SK-N-SH (cell line): ENCODE measurements at regions not wholly inside any gene's neighbourhood (a gene's known extent, or its start where the extent isn't known, plus 50 kb on each side); places are given as distances from the start of the nearest gene placed in this dataset.

ENCODE experiments used
- CTCF ChIA-PET: fragments of 300-600, 350-600 bp; formaldehyde crosslinking; extraction: SDS; loops from one replicate; lab custom pipeline; 2021; lab: Yijun Ruan, JAX
- POLR2A ChIA-PET: fragments of 350-600 bp; sonication (Branson Sonifier 250); formaldehyde crosslinking; extraction: SDS; loops from one replicate; lab custom pipeline; 2020; ENCODE audit warnings: antibody characterized with exemption, inconsistent platforms; lab: Yijun Ruan, JAX
- DNase-seq: peaks from one replicate; pipeline ENCODE4 v3.0.0; 2012
- H2AFZ ChIP-seq: fragments of 200-600 bp; sonication (generic); 2 replicates; pipeline ENCODE4 v1.8.1; 2016; ENCODE audit warnings: antibody characterized with exemption, mild to moderate bottlenecking, low read depth
- H3F3A ChIP-seq: fragments of 200-600 bp; sonication (generic); replicated peaks from 2 replicates; pipeline ENCODE3; 2016; ENCODE audit warnings: antibody characterized with exemption, mild to moderate bottlenecking; ENCODE audit not compliant: insufficient read depth
- H3K27ac ChIP-seq, 2 experiments: fragments of 200-500 bp in 1 of 2; fragments of 200-600 bp in 1 of 2; sonication (Bioruptor generic) in 1 of 2; sonication (generic), shearing (Covaris generic) in 1 of 2; 2 replicates each; pipeline versions ENCODE4 v1.5.1 to v1.6.1; 2014 to 2016; ENCODE audit warnings: low read depth in 2 of 2, inconsistent platforms in 1 of 2, low read length in 1 of 2, mild to moderate bottlenecking in 1 of 2, mixed read lengths in 1 of 2
- H3K27me3 ChIP-seq: fragments of 200-600 bp; sonication (generic), shearing (Covaris generic); 2 replicates; pipeline ENCODE4 v1.6.1; 2016; ENCODE audit warnings: mixed run types; ENCODE audit not compliant: insufficient read depth
- H3K36me3 ChIP-seq, 2 experiments: fragments of 200-500 bp in 1 of 2; fragments of 200-600 bp in 1 of 2; sonication (Bioruptor generic) in 1 of 2; sonication (generic) in 1 of 2; replicated peaks in 1 of 2; 2 replicates each; pipeline versions ENCODE3 to v1.5.1; 2014 to 2016; ENCODE audit warnings: low read length in 1 of 2, mild to moderate bottlenecking in 1 of 2; ENCODE audit not compliant: insufficient read depth in 2 of 2, control insufficient read depth in 1 of 2
- H3K4me1 ChIP-seq, 2 experiments: fragments of 200-500 bp in 1 of 2; fragments of 200-600 bp in 1 of 2; sonication (Bioruptor generic) in 1 of 2; sonication (generic), shearing (Covaris generic) in 1 of 2; 2 replicates each; pipeline versions ENCODE4 v1.5.1 to v1.6.1; 2014 to 2016; ENCODE audit warnings: low read depth in 1 of 2, low read length in 1 of 2, mixed run types in 1 of 2; ENCODE audit not compliant: insufficient read depth in 2 of 2, control insufficient read depth in 1 of 2
- H3K4me2 ChIP-seq: fragments of 200-600 bp; sonication (generic), shearing (Covaris generic); 2 replicates; pipeline ENCODE4 v1.6.1; 2017; ENCODE audit warnings: mixed run types
- H3K4me3 ChIP-seq, 2 experiments: fragments of 200-500 bp in 1 of 2; fragments of 200-600 bp in 1 of 2; sonication (Bioruptor generic) in 1 of 2; sonication (generic), shearing (Covaris generic) in 1 of 2; 2 replicates each; pipeline versions ENCODE4 v1.5.1 to v1.8.1; 2014 to 2016; ENCODE audit warnings: low read depth in 2 of 2, inconsistent platforms in 1 of 2, low read length in 1 of 2, mild to moderate bottlenecking in 1 of 2, mixed read lengths in 1 of 2, moderate library complexity in 1 of 2
- H3K79me2 ChIP-seq: fragments of 200-600 bp; sonication (generic); 2 replicates; pipeline ENCODE4 v1.8.1; 2017; ENCODE audit warnings: mild to moderate bottlenecking; ENCODE audit not compliant: insufficient read depth
- H3K9ac ChIP-seq: fragments of 200-600 bp; sonication (generic); 2 replicates; pipeline ENCODE4 v1.6.1; 2017; ENCODE audit warnings: mixed run types
- H3K9me2 ChIP-seq: fragments of 200-600 bp; sonication (generic); 2 replicates; pipeline ENCODE4 v1.6.1; 2017; ENCODE audit warnings: mixed run types
- H3K9me3 ChIP-seq: fragments of 200-600 bp; sonication (generic); 2 replicates; pipeline ENCODE4 v1.6.1; 2017; ENCODE audit warnings: mixed run types, mild to moderate bottlenecking, moderate library complexity
- H4K20me1 ChIP-seq: fragments of 200-600 bp; sonication (generic); 2 replicates; pipeline ENCODE4 v1.6.1; 2017; ENCODE audit warnings: mild to moderate bottlenecking, mixed run types; ENCODE audit not compliant: insufficient read depth
- CTCF ChIP-seq: fragments of 200-600 bp; sonication (generic); IDR thresholded peaks from 2 replicates; pipeline ENCODE4 v1.6.1; 2017; ENCODE audit warnings: antibody characterized with exemption, mild to moderate bottlenecking, moderate library complexity
- ELF1 ChIP-seq: IDR thresholded peaks from 2 replicates; pipeline ENCODE4 v1.4.0; 2012
- EZH2phosphoT487 ChIP-seq: fragments of 200-600 bp; sonication (generic); IDR thresholded peaks from 2 replicates; pipeline ENCODE4 v1.6.1; 2017; ENCODE audit warnings: low read depth, mixed run types, mild to moderate bottlenecking, antibody characterized with exemption, moderate library complexity, borderline replicate concordance
- FOXJ3 ChIP-seq: sonication (generic); formaldehyde crosslinking; IDR thresholded peaks from 2 replicates; pipeline ENCODE4 v1.5.1; 2020; ENCODE audit warnings: mild to moderate bottlenecking, missing genetic modification reagents
- FOXM1 ChIP-seq: IDR thresholded peaks from 2 replicates; pipeline ENCODE4 v1.4.0; 2012; ENCODE audit warnings: low read depth, mild to moderate bottlenecking
- IRF3 ChIP-seq: fragments of 150-350 bp; IDR thresholded peaks from 2 replicates; pipeline ENCODE4 v1.6.1; 2016; ENCODE audit warnings: mild to moderate bottlenecking, low read depth, low read length
- JUND ChIP-seq: IDR thresholded peaks from 2 replicates; pipeline ENCODE4 v1.4.0; 2012
- MEF2A ChIP-seq: IDR thresholded peaks from 2 replicates; pipeline ENCODE4 v1.4.0; 2012; ENCODE audit warnings: low read depth, borderline replicate concordance
- NRF1 ChIP-seq: IDR thresholded peaks from 2 replicates; pipeline ENCODE4 v1.6.1; 2012; ENCODE audit warnings: low read depth, mild to moderate bottlenecking, low read length
- RAD21 ChIP-seq: IDR thresholded peaks from 2 replicates; pipeline ENCODE4 v1.6.1; 2012; ENCODE audit warnings: mild to moderate bottlenecking, low read length
- REST ChIP-seq: IDR thresholded peaks from 2 replicates; pipeline ENCODE4 v1.6.1; 2012; ENCODE audit warnings: mild to moderate bottlenecking, low read depth, low read length, moderate library complexity
- SMC3 ChIP-seq: IDR thresholded peaks from 2 replicates; pipeline ENCODE4 v1.6.1; 2012; ENCODE audit warnings: low read depth, low read length, improper control_type of control experiment
- whole genome bisulfite sequencing: methylation state at CpG from one replicate; pipeline ENCODE4 v1.1.6; 2017; ENCODE audit warnings: low lambda C conversion rate; 5-methylcytosine and 5-hydroxymethylcytosine counted together
- TF ChIP-seq, protein P1 (sequence below): fragments of 150-350 bp; IDR thresholded peaks from 2 replicates; pipeline ENCODE4 v1.6.1; 2017; ENCODE audit warnings: antibody characterized with exemption, low read length, low read depth, borderline replicate concordance
- TF ChIP-seq, protein P2 (sequence below): IDR thresholded peaks from 2 replicates; pipeline ENCODE4 v1.4.0; 2012; ENCODE audit warnings: low read depth, borderline replicate concordance
- TF ChIP-seq, protein P3 (sequence below): IDR thresholded peaks from 2 replicates; pipeline ENCODE4 v1.4.0; 2012; ENCODE audit warnings: low read depth, borderline replicate concordance

DNA sequence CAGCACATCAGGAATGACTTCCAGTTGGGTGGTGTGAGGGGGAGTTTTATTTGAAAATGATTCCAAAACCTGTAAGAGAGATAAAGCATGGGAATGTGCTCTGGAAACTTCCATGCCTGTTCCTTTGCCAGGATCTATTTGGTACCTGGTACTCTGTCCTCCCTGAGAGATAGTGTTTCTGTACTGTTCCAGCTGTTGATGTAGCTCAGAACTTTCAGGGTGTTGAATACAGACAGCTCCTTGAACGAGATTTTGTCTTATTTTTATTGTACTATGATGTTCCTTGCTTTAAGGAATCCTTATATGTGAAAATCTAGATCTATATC lies 148.7 kb upstream of the RIPOR2 start:
- Histone ChIP-seq H3K79me2 (no peaks in the 10 kb centered on the region), H3K4me1 (peaks cover 0 to 17% of the 10 kb centered on the region in 2 experiments; a peak in 2 of 4 replicates), H3K4me2 (no peak overlapping the region), H4K20me1 (no peaks in the 10 kb centered on the region), H3F3A (no peaks in the 10 kb centered on the region), H2AFZ (no peak overlapping the region), H3K4me3 (no peak overlapping the region), H3K27me3 (no peaks in the 10 kb centered on the region), H3K9me2 (no peaks in the 10 kb centered on the region), H3K9ac (no peak overlapping the region), H3K9me3 (no peaks in the 10 kb centered on the region), H3K36me3 (peaks cover 0 to 15% of the 10 kb centered on the region in 2 experiments), H3K27ac (no peak overlapping the region)
- WGBS: 65% methylated on average over 1 of the region's 1 CpG
- no peak for TF ChIP-seq NRF1
- ChIA-PET POLR2A (no interaction called here), CTCF (no interaction called here)
- DNase-seq: no peak

GRCh38 chr6:25085756-25086155 lies 150.0 kb upstream of the RIPOR2 start:
- peaks cover 0 to 15% of the 10 kb centered on the region in 2 experiments for H3K36me3 ChIP-seq
- no peaks in the 10 kb centered on the region for H3K27me3 ChIP-seq
- H4K20me1 ChIP-seq: no peaks in the 10 kb centered on the region
- no peak for DNase-seq
- no peak overlapping the region for H2AFZ ChIP-seq
- H3K4me2 ChIP-seq: no peak overlapping the region
- H3K79me2 ChIP-seq: no peaks in the 10 kb centered on the region
- ChIA-PET CTCF (interaction anchor here (1.2 kb wide), 1 partner anchor 20 kb away, joined by 4 read pairs; no protein-coding TSS in a partner anchor), POLR2A (no interaction called here)
- peaks cover 0 to 19% of the 10 kb centered on the region in 2 experiments; a peak in 2 of 4 replicates for H3K4me1 ChIP-seq
- no peak overlapping the region for H3K9ac ChIP-seq
- WGBS: 93% methylated on average over 1 of the region's 1 CpG
- no peaks in the 10 kb centered on the region for H3K9me3 ChIP-seq
- TF ChIP-seq FOXM1: no peak
- TF ChIP-seq ELF1: no peak
- no peak for TF ChIP-seq FOXJ3 (CRISPR knock-in tag)
- TF ChIP-seq IRF3: no peak
- TF ChIP-seq, protein P1, sequence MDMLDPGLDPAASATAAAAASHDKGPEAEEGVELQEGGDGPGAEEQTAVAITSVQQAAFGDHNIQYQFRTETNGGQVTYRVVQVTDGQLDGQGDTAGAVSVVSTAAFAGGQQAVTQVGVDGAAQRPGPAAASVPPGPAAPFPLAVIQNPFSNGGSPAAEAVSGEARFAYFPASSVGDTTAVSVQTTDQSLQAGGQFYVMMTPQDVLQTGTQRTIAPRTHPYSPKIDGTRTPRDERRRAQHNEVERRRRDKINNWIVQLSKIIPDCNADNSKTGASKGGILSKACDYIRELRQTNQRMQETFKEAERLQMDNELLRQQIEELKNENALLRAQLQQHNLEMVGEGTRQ: no peak
- no peak for TF ChIP-seq NRF1
- TF ChIP-seq, protein P2, sequence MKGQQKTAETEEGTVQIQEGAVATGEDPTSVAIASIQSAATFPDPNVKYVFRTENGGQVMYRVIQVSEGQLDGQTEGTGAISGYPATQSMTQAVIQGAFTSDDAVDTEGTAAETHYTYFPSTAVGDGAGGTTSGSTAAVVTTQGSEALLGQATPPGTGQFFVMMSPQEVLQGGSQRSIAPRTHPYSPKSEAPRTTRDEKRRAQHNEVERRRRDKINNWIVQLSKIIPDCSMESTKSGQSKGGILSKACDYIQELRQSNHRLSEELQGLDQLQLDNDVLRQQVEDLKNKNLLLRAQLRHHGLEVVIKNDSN: no peak
- no peak for TF ChIP-seq SMC3
- TF ChIP-seq CTCF: no peak
- TF ChIP-seq MEF2A: no peak
- TF ChIP-seq EZH2phosphoT487: no peak
- no peak for TF ChIP-seq JUND
- no peak for TF ChIP-seq REST
- TF ChIP-seq, protein P3, sequence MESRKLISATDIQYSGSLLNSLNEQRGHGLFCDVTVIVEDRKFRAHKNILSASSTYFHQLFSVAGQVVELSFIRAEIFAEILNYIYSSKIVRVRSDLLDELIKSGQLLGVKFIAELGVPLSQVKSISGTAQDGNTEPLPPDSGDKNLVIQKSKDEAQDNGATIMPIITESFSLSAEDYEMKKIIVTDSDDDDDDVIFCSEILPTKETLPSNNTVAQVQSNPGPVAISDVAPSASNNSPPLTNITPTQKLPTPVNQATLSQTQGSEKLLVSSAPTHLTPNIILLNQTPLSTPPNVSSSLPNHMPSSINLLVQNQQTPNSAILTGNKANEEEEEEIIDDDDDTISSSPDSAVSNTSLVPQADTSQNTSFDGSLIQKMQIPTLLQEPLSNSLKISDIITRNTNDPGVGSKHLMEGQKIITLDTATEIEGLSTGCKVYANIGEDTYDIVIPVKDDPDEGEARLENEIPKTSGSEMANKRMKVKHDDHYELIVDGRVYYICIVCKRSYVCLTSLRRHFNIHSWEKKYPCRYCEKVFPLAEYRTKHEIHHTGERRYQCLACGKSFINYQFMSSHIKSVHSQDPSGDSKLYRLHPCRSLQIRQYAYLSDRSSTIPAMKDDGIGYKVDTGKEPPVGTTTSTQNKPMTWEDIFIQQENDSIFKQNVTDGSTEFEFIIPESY: no peak
- no peak for TF ChIP-seq RAD21
- H3K4me3 ChIP-seq: no peak overlapping the region
- no peaks in the 10 kb centered on the region for H3K9me2 ChIP-seq
- no peak overlapping the region for H3K27ac ChIP-seq
- no peaks in the 10 kb centered on the region for H3F3A ChIP-seq
